ENCODE measurements at regions not wholly inside any gene's neighbourhood (a gene's known extent, or its start where the extent isn't known, plus 50 kb on each side); places are given as distances from the start of the nearest gene placed in this dataset.

DNA sequence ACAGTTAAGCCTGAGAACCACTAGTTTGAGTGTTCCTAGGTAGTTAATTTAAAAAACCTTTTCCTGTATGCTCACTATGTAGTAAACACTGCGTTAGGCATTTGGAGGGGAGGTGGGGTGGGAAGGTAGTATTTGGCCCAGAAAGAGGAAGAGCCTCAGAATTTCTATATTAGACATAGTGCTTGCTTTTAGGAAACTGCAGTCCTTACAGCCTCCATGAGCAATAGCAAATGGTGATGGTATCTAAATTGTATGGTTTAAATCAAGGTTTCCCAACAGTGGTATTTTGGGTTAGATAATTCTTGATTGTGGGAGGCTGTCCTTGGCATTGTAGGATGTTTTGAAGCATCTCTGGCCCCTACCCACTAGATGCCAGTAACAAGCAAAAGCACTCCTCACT is 61.5 kb upstream of the RIPOR2 start:
- no peak overlapping the region for H2BK12ac ChIP-seq (ENCODE audit: low read length)
- H2BK5ac ChIP-seq (ENCODE audit: low read length): no peak overlapping the region
- no peak overlapping the region for H3K4ac ChIP-seq (ENCODE audit: low read length)
- no peaks in the 10 kb centered on the region for H3K27me3 ChIP-seq (ENCODE audit: control insufficient read depth in 3 of 3, insufficient read depth in 3 of 3, low read depth in 1 of 3, low read length in 3 of 3)
- no peak overlapping the region for H2AFZ ChIP-seq (ENCODE audit: low read length)
- no peak overlapping the region for H2AK5ac ChIP-seq (ENCODE audit: low read depth, low read length)
- H3K36me3 ChIP-seq (replicated peaks in 1 of 2; ENCODE audit: control insufficient read depth in 2 of 2, insufficient read depth in 2 of 2, low read length in 2 of 2): no peaks in the 10 kb centered on the region
- H4K91ac ChIP-seq (ENCODE audit: low read depth, low read length, poor library complexity): no peak overlapping the region
- H3K18ac ChIP-seq (ENCODE audit: low read length): no peak overlapping the region
- H3K9me3 ChIP-seq (replicated peaks in 1 of 2; ENCODE audit: control insufficient read depth in 2 of 2, insufficient read depth in 1 of 2, low read depth in 1 of 2, low read length in 2 of 2): peaks cover 0 to 14% of the 10 kb centered on the region in 2 donors
- no peak overlapping the region for H3K14ac ChIP-seq (ENCODE audit: low read length)
- H4K8ac ChIP-seq (ENCODE audit: low read depth, low read length): no peak overlapping the region
- no peak overlapping the region for H2BK15ac ChIP-seq (ENCODE audit: low read length)
- WGBS, 2 donors (ENCODE audit: extremely low coverage in 2 of 2, insufficient read length in 2 of 2, insufficient replicate concordance in 1 of 2): no CpG with 5 or more reads among the region's 1 CpG
- no peak overlapping the region for H3K4me3 ChIP-seq (ENCODE audit: low read length in 2 of 2)
- H3K9ac ChIP-seq (ENCODE audit: low read depth, low read length, poor library complexity): no peak overlapping the region
- no peaks in the 10 kb centered on the region for H3K79me1 ChIP-seq (ENCODE audit: low read depth, low read length)
- no peak for DNase-seq (ENCODE audit: low spot score)
- no peak overlapping the region for H3K23ac ChIP-seq (ENCODE audit: low read depth, low read length, poor library complexity)
- H3K27ac ChIP-seq (replicated peaks; ENCODE audit: low read length): no peak overlapping the region
- no peak overlapping the region for H2BK120ac ChIP-seq (ENCODE audit: low read depth, low read length)
- peaks cover 0 to 6% of the 10 kb centered on the region in 2 donors for H3K4me1 ChIP-seq (ENCODE audit: control insufficient read depth in 2 of 2, insufficient read depth in 1 of 2, low read depth in 1 of 2, low read length in 2 of 2)
- no peak overlapping the region for H3K4me2 ChIP-seq (ENCODE audit: insufficient read depth, low read length, poor library complexity, severe bottlenecking)

DNA sequence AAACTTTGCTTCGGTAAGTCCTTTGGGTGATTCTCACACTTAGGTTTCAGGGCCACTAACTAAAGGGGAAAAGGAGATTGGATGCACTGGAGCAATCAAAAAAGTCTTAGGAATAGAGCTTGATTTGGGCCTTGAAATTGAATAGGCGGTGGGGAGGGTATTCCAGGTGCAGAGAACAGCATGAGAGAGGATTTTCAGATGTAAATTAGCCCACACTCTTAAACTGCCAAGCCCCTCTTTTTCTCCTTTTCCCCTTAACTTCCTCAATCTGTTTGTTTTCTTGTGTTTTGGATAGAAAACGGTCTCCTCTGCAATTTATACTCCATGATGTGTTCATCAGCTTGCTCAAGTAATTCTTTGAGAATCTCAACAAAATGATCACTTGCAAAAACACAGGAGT is 62.1 kb upstream of the RIPOR2 start:
- Histone ChIP-seq H2BK5ac (ENCODE audit: low read length) (no peak overlapping the region), H3K9me3 (replicated peaks in 1 of 2; ENCODE audit: control insufficient read depth in 2 of 2, insufficient read depth in 1 of 2, low read depth in 1 of 2, low read length in 2 of 2) (peaks cover 0 to 11% of the 10 kb centered on the region in 2 donors), H3K9ac (ENCODE audit: low read depth, low read length, poor library complexity) (no peak overlapping the region), H3K27me3 (ENCODE audit: control insufficient read depth in 3 of 3, insufficient read depth in 3 of 3, low read depth in 1 of 3, low read length in 3 of 3) (no peaks in the 10 kb centered on the region), H3K18ac (ENCODE audit: low read length) (no peak overlapping the region), H3K4me2 (ENCODE audit: insufficient read depth, low read length, poor library complexity, severe bottlenecking) (no peak overlapping the region), H3K4ac (ENCODE audit: low read length) (no peak overlapping the region), H2BK120ac (ENCODE audit: low read depth, low read length) (no peak overlapping the region), H3K79me1 (ENCODE audit: low read depth, low read length) (no peaks in the 10 kb centered on the region), H3K27ac (replicated peaks; ENCODE audit: low read length) (no peak overlapping the region), H3K4me3 (ENCODE audit: low read length in 2 of 2) (no peak overlapping the region), H4K8ac (ENCODE audit: low read depth, low read length) (no peak overlapping the region), H2AK5ac (ENCODE audit: low read depth, low read length) (no peak overlapping the region), H2BK12ac (ENCODE audit: low read length) (no peak overlapping the region), H4K91ac (ENCODE audit: low read depth, low read length, poor library complexity) (no peak overlapping the region), H3K36me3 (replicated peaks in 1 of 2; ENCODE audit: control insufficient read depth in 2 of 2, insufficient read depth in 2 of 2, low read length in 2 of 2) (no peaks in the 10 kb centered on the region), H3K14ac (ENCODE audit: low read length) (no peak overlapping the region), H3K23ac (ENCODE audit: low read depth, low read length, poor library complexity) (no peak overlapping the region), H2BK15ac (ENCODE audit: low read length) (no peak overlapping the region), H2AFZ (ENCODE audit: low read length) (no peak overlapping the region), H3K4me1 (ENCODE audit: control insufficient read depth in 2 of 2, insufficient read depth in 1 of 2, low read depth in 1 of 2, low read length in 2 of 2) (peaks cover 3 to 7% of the 10 kb centered on the region in 2 donors)
- no peak for DNase-seq (ENCODE audit: low spot score)
- WGBS, 2 donors (ENCODE audit: extremely low coverage in 2 of 2, insufficient read length in 2 of 2, insufficient replicate concordance in 1 of 2): no CpG with 5 or more reads among the region's 3 CpGs

DNA sequence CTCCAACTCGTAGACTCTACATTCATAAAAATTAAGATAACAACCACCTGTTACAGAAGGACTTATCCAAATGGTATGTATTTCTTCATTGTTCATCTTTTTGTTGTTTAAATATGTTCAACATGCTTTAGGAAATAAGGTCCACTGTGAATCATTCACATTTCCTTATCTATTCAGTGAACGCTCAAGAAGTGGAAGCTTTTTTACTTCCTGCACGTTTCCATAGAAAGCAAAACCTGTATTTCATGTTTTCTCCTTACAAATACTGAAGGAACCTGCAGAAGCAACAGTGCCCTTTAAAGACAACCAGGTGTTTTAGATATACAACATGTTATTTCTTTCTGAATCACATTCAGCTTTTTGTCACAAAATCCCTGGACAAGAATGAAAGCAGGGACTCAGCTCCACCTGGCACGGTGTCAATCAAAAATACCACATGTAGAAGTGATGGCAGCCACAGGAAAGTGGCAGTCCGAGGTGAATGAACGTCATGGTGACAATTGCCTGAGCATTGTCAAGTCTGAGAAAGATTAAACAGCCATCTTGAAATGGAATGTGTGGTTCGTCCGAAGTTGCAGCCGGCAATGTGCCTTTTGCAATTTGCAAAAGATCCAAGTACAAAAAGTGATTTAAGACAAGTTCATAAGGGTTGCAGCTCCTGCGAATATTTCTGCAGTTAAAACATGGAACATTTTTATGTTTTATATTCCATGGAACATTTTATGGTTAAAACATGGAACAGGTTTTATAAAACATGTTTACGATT is 66.7 kb upstream of the RIPOR2 start:
- no peak overlapping the region for H3K9ac ChIP-seq (ENCODE audit: low read depth, low read length, poor library complexity)
- no peak overlapping the region for H3K14ac ChIP-seq (ENCODE audit: low read length)
- no peak overlapping the region for H2BK5ac ChIP-seq (ENCODE audit: low read length)
- no peak overlapping the region for H3K4ac ChIP-seq (ENCODE audit: low read length)
- H2AK5ac ChIP-seq (ENCODE audit: low read depth, low read length): no peak overlapping the region
- DNase-seq (ENCODE audit: low spot score): no peak
- WGBS, 2 donors (ENCODE audit: extremely low coverage in 2 of 2, insufficient read length in 2 of 2, insufficient replicate concordance in 1 of 2): no CpG with 5 or more reads among the region's 11 CpGs
- no peak overlapping the region for H2BK15ac ChIP-seq (ENCODE audit: low read length)
- no peaks in the 10 kb centered on the region for H3K9me3 ChIP-seq (replicated peaks in 1 of 2; ENCODE audit: control insufficient read depth in 2 of 2, insufficient read depth in 1 of 2, low read depth in 1 of 2, low read length in 2 of 2)
- H2BK120ac ChIP-seq (ENCODE audit: low read depth, low read length): no peak overlapping the region
- no peak overlapping the region for H3K18ac ChIP-seq (ENCODE audit: low read length)
- H3K79me1 ChIP-seq (ENCODE audit: low read depth, low read length): no peaks in the 10 kb centered on the region
- no peak overlapping the region for H3K23ac ChIP-seq (ENCODE audit: low read depth, low read length, poor library complexity)
- H3K4me2 ChIP-seq (ENCODE audit: insufficient read depth, low read length, poor library complexity, severe bottlenecking): no peak overlapping the region
- no peak overlapping the region for H2AFZ ChIP-seq (ENCODE audit: low read length)
- no peaks in the 10 kb centered on the region for H3K27me3 ChIP-seq (ENCODE audit: control insufficient read depth in 3 of 3, insufficient read depth in 3 of 3, low read depth in 1 of 3, low read length in 3 of 3)
- no peaks in the 10 kb centered on the region for H3K36me3 ChIP-seq (replicated peaks in 1 of 2; ENCODE audit: control insufficient read depth in 2 of 2, insufficient read depth in 2 of 2, low read length in 2 of 2)
- H3K4me1 ChIP-seq (ENCODE audit: control insufficient read depth in 2 of 2, insufficient read depth in 1 of 2, low read depth in 1 of 2, low read length in 2 of 2): peaks cover 6 to 11% of the 10 kb centered on the region in 2 donors
- H2BK12ac ChIP-seq (ENCODE audit: low read length): no peak overlapping the region
- no peak overlapping the region for H4K8ac ChIP-seq (ENCODE audit: low read depth, low read length)
- H4K91ac ChIP-seq (ENCODE audit: low read depth, low read length, poor library complexity): no peak overlapping the region
- no peak overlapping the region for H3K4me3 ChIP-seq (ENCODE audit: low read length in 2 of 2)
- H3K27ac ChIP-seq (replicated peaks; ENCODE audit: low read length): no peak overlapping the region

DNA sequence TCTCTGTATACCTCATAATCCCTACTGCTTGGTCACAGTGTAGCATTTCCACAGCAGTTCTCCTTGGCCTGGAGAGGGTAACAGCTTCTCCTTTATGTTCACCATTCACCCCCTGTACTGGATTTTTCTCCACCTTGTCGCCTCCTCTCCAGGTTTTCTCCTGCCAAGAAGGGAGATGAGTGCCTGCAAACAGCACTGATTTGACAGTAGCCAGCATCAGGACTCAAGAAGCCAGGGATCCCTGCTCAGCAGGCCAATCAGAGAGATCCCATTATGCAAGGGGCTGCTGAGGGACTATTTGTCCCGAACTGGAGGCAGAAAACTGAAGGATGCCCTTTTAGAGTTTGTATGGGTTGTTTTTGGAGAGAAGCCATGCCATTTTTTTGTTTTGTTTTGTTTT is 68.6 kb upstream of the RIPOR2 start:
- peaks cover 6 to 11% of the 10 kb centered on the region in 2 donors for H3K4me1 ChIP-seq (ENCODE audit: control insufficient read depth in 2 of 2, insufficient read depth in 1 of 2, low read depth in 1 of 2, low read length in 2 of 2)
- no peak overlapping the region for H3K18ac ChIP-seq (ENCODE audit: low read length)
- H3K14ac ChIP-seq (ENCODE audit: low read length): no peak overlapping the region
- H3K4me2 ChIP-seq (ENCODE audit: insufficient read depth, low read length, poor library complexity, severe bottlenecking): no peak overlapping the region
- H2BK12ac ChIP-seq (ENCODE audit: low read length): no peak overlapping the region
- no peak overlapping the region for H3K27ac ChIP-seq (replicated peaks; ENCODE audit: low read length)
- H3K23ac ChIP-seq (ENCODE audit: low read depth, low read length, poor library complexity): no peak overlapping the region
- no peak overlapping the region for H4K8ac ChIP-seq (ENCODE audit: low read depth, low read length)
- H3K9ac ChIP-seq (ENCODE audit: low read depth, low read length, poor library complexity): no peak overlapping the region
- H3K27me3 ChIP-seq (ENCODE audit: control insufficient read depth in 3 of 3, insufficient read depth in 3 of 3, low read depth in 1 of 3, low read length in 3 of 3): no peaks in the 10 kb centered on the region
- no peak overlapping the region for H3K4me3 ChIP-seq (ENCODE audit: low read length in 2 of 2)
- no peak overlapping the region for H2BK15ac ChIP-seq (ENCODE audit: low read length)
- no peak overlapping the region for H2BK5ac ChIP-seq (ENCODE audit: low read length)
- no peaks in the 10 kb centered on the region for H3K9me3 ChIP-seq (replicated peaks in 1 of 2; ENCODE audit: control insufficient read depth in 2 of 2, insufficient read depth in 1 of 2, low read depth in 1 of 2, low read length in 2 of 2)
- no peak for DNase-seq (ENCODE audit: low spot score)
- no peaks in the 10 kb centered on the region for H3K36me3 ChIP-seq (replicated peaks in 1 of 2; ENCODE audit: control insufficient read depth in 2 of 2, insufficient read depth in 2 of 2, low read length in 2 of 2)
- H2AK5ac ChIP-seq (ENCODE audit: low read depth, low read length): no peak overlapping the region
- WGBS, 2 donors (ENCODE audit: extremely low coverage in 2 of 2, insufficient read length in 2 of 2, insufficient replicate concordance in 1 of 2): no CpG with 5 or more reads among the region's 2 CpGs
- no peak overlapping the region for H2AFZ ChIP-seq (ENCODE audit: low read length)
- H4K91ac ChIP-seq (ENCODE audit: low read depth, low read length, poor library complexity): no peak overlapping the region
- no peak overlapping the region for H2BK120ac ChIP-seq (ENCODE audit: low read depth, low read length)
- H3K79me1 ChIP-seq (ENCODE audit: low read depth, low read length): no peaks in the 10 kb centered on the region
- H3K4ac ChIP-seq (ENCODE audit: low read length): no peak overlapping the region
